HS-27A (cell line): ENCODE measurements at regions not wholly inside any gene's neighbourhood (a gene's known extent, or its start where the extent isn't known, plus 50 kb on each side); places are given as distances from the start of the nearest gene placed in this dataset.

Experiments used
- DNase-seq: peaks from one replicate; pipeline ENCODE4 v3.0.0-alpha.2; 2012; ENCODE audit warnings: low read depth, missing footprints

GRCh38 chr5:145204743-145205142, 630.4 kb downstream of the PRELID2 start:
- DNase-seq = no peak

GRCh38 chr5:145203193-145203592, 631.9 kb downstream of the PRELID2 start:
- no peak for DNase-seq

- DNase-seq = no peak
Observed at GRCh38 chr5:145198525-145199260, 636.4 kb downstream of the PRELID2 start.

- DNase-seq = no peak
Observed at GRCh38 chr5:145189746-145190145, 645.4 kb downstream of the PRELID2 start.

- no peak for DNase-seq
Observed at GRCh38 chr5:145180371-145180770, 654.8 kb downstream of the PRELID2 start.

- no peak for DNase-seq
Observed at GRCh38 chr5:145178641-145179523, 656.3 kb downstream of the PRELID2 start.

GRCh38 chr5:145176041-145176440, 659.1 kb downstream of the PRELID2 start:
- no peak for DNase-seq

- DNase-seq = no peak
Observed at GRCh38 chr5:145166110-145166509, 669.0 kb downstream of the PRELID2 start.

GRCh38 chr5:145163876-145164275, 671.3 kb downstream of the PRELID2 start:
- no peak for DNase-seq

- DNase-seq = no peak
Observed at GRCh38 chr5:145162626-145163025, 672.5 kb downstream of the PRELID2 start.

GRCh38 chr5:145161391-145161790, 673.8 kb downstream of the PRELID2 start:
- no peak for DNase-seq

- DNase-seq = no peak
Observed at GRCh38 chr5:145160679-145161078, 674.5 kb downstream of the PRELID2 start.

- DNase-seq = no peak
Observed at GRCh38 chr5:145158730-145159129, 676.4 kb downstream of the PRELID2 start.

- DNase-seq = no peak
Observed at GRCh38 chr5:145157841-145158240, 677.3 kb downstream of the PRELID2 start.

- no peak for DNase-seq
Observed at GRCh38 chr5:145141534-145141933, 693.6 kb downstream of the PRELID2 start.

GRCh38 chr5:145130996-145131395, 704.1 kb downstream of the PRELID2 start:
- DNase-seq = no peak

- no peak for DNase-seq
Observed at GRCh38 chr5:145129797-145130196, 705.3 kb downstream of the PRELID2 start.

GRCh38 chr5:145124806-145125205, 710.3 kb downstream of the PRELID2 start:
- no peak for DNase-seq

GRCh38 chr5:145118611-145119010, 716.5 kb downstream of the PRELID2 start:
- no peak for DNase-seq

- DNase-seq = no peak
Observed at GRCh38 chr5:145118127-145118526, 717.0 kb downstream of the PRELID2 start.

GRCh38 chr5:145117285-145117684, 717.9 kb downstream of the PRELID2 start:
- DNase-seq = no peak

- no peak for DNase-seq
Observed at GRCh38 chr5:145111420-145111819, 723.7 kb downstream of the PRELID2 start.

- no peak for DNase-seq
Observed at GRCh38 chr5:145110834-145111233, 724.3 kb downstream of the PRELID2 start.
